Neural progenitor cell (in vitro differentiated cells): ENCODE measurements at regions not wholly inside any gene's neighbourhood (a gene's known extent, or its start where the extent isn't known, plus 50 kb on each side); places are given as distances from the start of the nearest gene placed in this dataset.

Experiments used
- CTCF ChIP-seq: fragments of 200-600 bp; sonication (generic); IDR thresholded peaks from 2 replicates; pipeline ENCODE4 v1.5.1; 2017; ENCODE audit warnings: antibody characterized with exemption, mild to moderate bottlenecking
- EZH2phosphoT487 ChIP-seq: fragments of 200-600 bp; sonication (generic); IDR thresholded peaks from 2 replicates; pipeline ENCODE4 v1.6.1; 2017; ENCODE audit warnings: antibody characterized with exemption

GRCh38 chr7:33754933-33755928 lies 150.1 kb upstream of the BMPER start:
- TF ChIP-seq CTCF (no peak), EZH2phosphoT487 (no peak)
